Activated T-cell treated with anti-CD3 and anti-CD28 coated beads, Interleukin-2, amount 50 U/mL, for 72 hours (primary cell): ENCODE measurements at regions not wholly inside any gene's neighbourhood (a gene's known extent, or its start where the extent isn't known, plus 50 kb on each side); places are given as distances from the start of the nearest gene placed in this dataset.

ENCODE experiments used
- ATAC-seq, 2 donors: fragments of 150-1000 bp; cut with Tn5 transposase; replicated peaks in 1 of 2; 2 replicates each; pipeline ENCODE4 v1.10.0; 2021; ENCODE audit warnings: moderate library complexity in 2 of 2, mild to moderate bottlenecking in 1 of 2
- DNase-seq, 2 donors: peaks; one replicate each; pipeline ENCODE4 v3.0.0; 2021 to 2022; ENCODE audit warnings: mixed read lengths in 1 of 2
- H3K27ac Mint-ChIP-seq: one replicate; pipeline ENCODE4 v1.8.0; 2022; ENCODE audit warnings: mild to moderate bottlenecking, moderate library complexity, mixed read lengths
- H3K27me3 Mint-ChIP-seq: one replicate; pipeline ENCODE4 v1.8.0; 2022; ENCODE audit warnings: low read depth, mixed read lengths
- H3K36me3 Mint-ChIP-seq, 2 donors: one replicate each; pipeline ENCODE4 v1.8.0; 2022; ENCODE audit warnings: mixed read lengths in 2 of 2, mild to moderate bottlenecking in 1 of 2; ENCODE audit not compliant: insufficient read depth in 2 of 2
- H3K4me1 Mint-ChIP-seq: one replicate; pipeline ENCODE4 v1.8.0; 2022; ENCODE audit warnings: low read depth, mixed read lengths
- H3K4me3 Mint-ChIP-seq, 2 donors: one replicate each; pipeline ENCODE4 v1.8.0; 2022; ENCODE audit warnings: mild to moderate bottlenecking in 2 of 2, mixed read lengths in 2 of 2, moderate library complexity in 2 of 2
- H3K9me3 Mint-ChIP-seq, 2 donors: one replicate each; pipeline ENCODE4 v1.8.0; 2022; ENCODE audit warnings: mixed read lengths in 2 of 2

- H3K27ac Mint-ChIP-seq, result no peak overlapping the region
- ATAC-seq (no peak), DNase-seq (no peak)
- H3K4me3 Mint-ChIP-seq, result no peak overlapping the region
- H3K27me3 Mint-ChIP-seq, result peaks cover 6% of the 10 kb centered on the region
- H3K36me3 Mint-ChIP-seq, result no peaks in the 10 kb centered on the region
- H3K4me1 Mint-ChIP-seq, result no peaks in the 10 kb centered on the region
- H3K9me3 Mint-ChIP-seq, result no peaks in the 10 kb centered on the region
Observed at GRCh38 chr2:19846567-19846966, 55.2 kb downstream of the TTC32 start.

- Mint-ChIP-seq H3K27ac (no peak overlapping the region), H3K4me1 (no peaks in the 10 kb centered on the region), H3K36me3 (no peaks in the 10 kb centered on the region), H3K27me3 (peaks cover 6% of the 10 kb centered on the region), H3K4me3 (no peak overlapping the region), H3K9me3 (no peaks in the 10 kb centered on the region)
- DNase-seq (no peak), ATAC-seq (no peak)
Observed at GRCh38 chr2:19846030-19846429, 55.8 kb downstream of the TTC32 start.

GRCh38 chr2:19845323-19845920, 56.4 kb downstream of the TTC32 start:
- Mint-ChIP-seq H3K27ac (no peak overlapping the region), H3K27me3 (peaks cover 6% of the 10 kb centered on the region), H3K4me1 (no peaks in the 10 kb centered on the region), H3K36me3 (no peaks in the 10 kb centered on the region), H3K9me3 (no peaks in the 10 kb centered on the region), H3K4me3 (no peak overlapping the region)
- ATAC-seq (no peak), DNase-seq (no peak)

GRCh38 chr2:19844750-19845149, 57.0 kb downstream of the TTC32 start:
- Mint-ChIP-seq H3K27me3 (peaks cover 11% of the 10 kb centered on the region), H3K4me3 (no peak overlapping the region), H3K9me3 (no peaks in the 10 kb centered on the region), H3K36me3 (no peaks in the 10 kb centered on the region), H3K27ac (no peak overlapping the region), H3K4me1 (peaks cover 3% of the 10 kb centered on the region)
- DNase-seq (no peak), ATAC-seq (no peak)

- no peak overlapping the region for H3K4me3 Mint-ChIP-seq
- H3K27ac Mint-ChIP-seq, result no peak overlapping the region
- peaks cover 18% of the 10 kb centered on the region for H3K27me3 Mint-ChIP-seq
- no peak for DNase-seq
- no peaks in the 10 kb centered on the region for H3K9me3 Mint-ChIP-seq
- no peak for ATAC-seq
- no peaks in the 10 kb centered on the region for H3K36me3 Mint-ChIP-seq
- H3K4me1 Mint-ChIP-seq, result peaks cover 8% of the 10 kb centered on the region
Observed at GRCh38 chr2:19843992-19844515, 57.7 kb downstream of the TTC32 start.

- no peak for ATAC-seq
- H3K27ac Mint-ChIP-seq, result no peak overlapping the region
- no peak for DNase-seq
Observed at GRCh38 chr2:19841918-19842693, 59.7 kb downstream of the TTC32 start.

GRCh38 chr2:19839438-19839837, 62.3 kb downstream of the TTC32 start:
- peak in 1 of 2 donors; percentile 8 for DNase-seq
- peak; percentile 53 to 57 for ATAC-seq
- H3K4me3 Mint-ChIP-seq, result no peak overlapping the region

More at GRCh38 chr2:19841918-19842693, 59.7 kb downstream of the TTC32 start:
- no peaks in the 10 kb centered on the region for H3K9me3 Mint-ChIP-seq
- no peak overlapping the region for H3K4me3 Mint-ChIP-seq
- no peaks in the 10 kb centered on the region for H3K36me3 Mint-ChIP-seq
- peaks cover 8% of the 10 kb centered on the region for H3K4me1 Mint-ChIP-seq
- peaks cover 29% of the 10 kb centered on the region for H3K27me3 Mint-ChIP-seq

GRCh38 chr2:19838616-19839015, 63.2 kb downstream of the TTC32 start:
- no peak overlapping the region for H3K4me3 Mint-ChIP-seq
- H3K9me3 Mint-ChIP-seq, result no peaks in the 10 kb centered on the region
- DNase-seq, result no peak
- H3K27ac Mint-ChIP-seq, result no peak overlapping the region
- peaks cover 33% of the 10 kb centered on the region for H3K27me3 Mint-ChIP-seq
- ATAC-seq, result no peak
- peaks cover 8% of the 10 kb centered on the region for H3K4me1 Mint-ChIP-seq
- no peaks in the 10 kb centered on the region for H3K36me3 Mint-ChIP-seq

More at GRCh38 chr2:19839438-19839837, 62.3 kb downstream of the TTC32 start:
- Mint-ChIP-seq H3K9me3 (no peaks in the 10 kb centered on the region), H3K27ac (no peak overlapping the region), H3K36me3 (no peaks in the 10 kb centered on the region), H3K4me1 (peaks cover 8% of the 10 kb centered on the region), H3K27me3 (peaks cover 38% of the 10 kb centered on the region)

GRCh38 chr2:19837235-19837766, 64.5 kb downstream of the TTC32 start:
- H3K4me1 Mint-ChIP-seq, result peaks cover 8% of the 10 kb centered on the region

GRCh38 chr2:19835781-19836281, 66.0 kb downstream of the TTC32 start:
- no peak overlapping the region for H3K4me3 Mint-ChIP-seq
- ATAC-seq (no peak), DNase-seq (no peak)
- no peaks in the 10 kb centered on the region for H3K36me3 Mint-ChIP-seq
- peaks cover 32% of the 10 kb centered on the region for H3K27me3 Mint-ChIP-seq
- H3K9me3 Mint-ChIP-seq, result no peaks in the 10 kb centered on the region
- H3K4me1 Mint-ChIP-seq, result peaks cover 8% of the 10 kb centered on the region
- no peak overlapping the region for H3K27ac Mint-ChIP-seq

More at GRCh38 chr2:19837235-19837766, 64.5 kb downstream of the TTC32 start:
- ATAC-seq (no peak), DNase-seq (no peak)
- Mint-ChIP-seq H3K4me3 (no peak overlapping the region), H3K27me3 (peaks cover 32% of the 10 kb centered on the region), H3K9me3 (no peaks in the 10 kb centered on the region), H3K36me3 (no peaks in the 10 kb centered on the region), H3K27ac (no peak overlapping the region)

GRCh38 chr2:19833978-19834377, 67.8 kb downstream of the TTC32 start:
- ATAC-seq (no peak), DNase-seq (no peak)
- H3K4me1 Mint-ChIP-seq, result peaks cover 5% of the 10 kb centered on the region
- H3K27ac Mint-ChIP-seq, result no peak overlapping the region
- peaks cover 30% of the 10 kb centered on the region for H3K27me3 Mint-ChIP-seq
- no peaks in the 10 kb centered on the region for H3K9me3 Mint-ChIP-seq
- no peak overlapping the region for H3K4me3 Mint-ChIP-seq
- H3K36me3 Mint-ChIP-seq, result no peaks in the 10 kb centered on the region

GRCh38 chr2:19829672-19830071, 72.1 kb downstream of the TTC32 start:
- Mint-ChIP-seq H3K9me3 (no peaks in the 10 kb centered on the region), H3K4me1 (peaks cover 5% of the 10 kb centered on the region), H3K4me3 (no peak overlapping the region), H3K36me3 (no peaks in the 10 kb centered on the region), H3K27ac (no peak overlapping the region), H3K27me3 (peaks cover 41% of the 10 kb centered on the region)
- DNase-seq (no peak), ATAC-seq (no peak)

GRCh38 chr2:19826874-19827273, 74.9 kb downstream of the TTC32 start:
- H3K4me3 Mint-ChIP-seq, result no peak overlapping the region
- no peaks in the 10 kb centered on the region for H3K36me3 Mint-ChIP-seq
- no peaks in the 10 kb centered on the region for H3K9me3 Mint-ChIP-seq
- no peak overlapping the region for H3K27ac Mint-ChIP-seq
- peaks cover 5% of the 10 kb centered on the region for H3K4me1 Mint-ChIP-seq
- DNase-seq (no peak), ATAC-seq (no peak)
- H3K27me3 Mint-ChIP-seq, result peaks cover 52% of the 10 kb centered on the region
